Posterior cingulate gyrus (tissue), 11 donors: ENCODE measurements at regions not wholly inside any gene's neighbourhood (a gene's known extent, or its start where the extent isn't known, plus 50 kb on each side); places are given as distances from the start of the nearest gene placed in this dataset.
"Not testable (repeated sequence)": the region's sequence is repeated elsewhere in the genome, so short reads cannot be mapped to it uniquely, and the experiment has no call there.

ENCODE experiments used
- DNase-seq, 10 donors: peaks; one replicate each; pipeline versions ENCODE4 v3.0.0 to v3.0.0-alpha.2; 2020 to 2021; ENCODE audit warnings: mixed read lengths in 3 of 10
- intact Hi-C: fragments of 100-400 bp; cut with DNase I; formaldehyde crosslinking; loops from one replicate; pipeline ENCODE4 v1.15.1; 2023

GRCh38 chr2:179335732-179336131 lies 71.1 kb upstream of the SESTD1 start:
- intact Hi-C loops: no loop called here
- no peak for DNase-seq

GRCh38 chr2:179332903-179333302 lies 68.3 kb upstream of the SESTD1 start:
- intact Hi-C loops: no loop called here

GRCh38 chr2:179331061-179331460 lies 66.4 kb upstream of the SESTD1 start:
- intact Hi-C loops: no loop called here
- DNase-seq: no peak

More at GRCh38 chr2:179332903-179333302, 68.3 kb upstream of the SESTD1 start:
- DNase-seq: no peak

GRCh38 chr2:179322289-179322688 lies 57.7 kb upstream of the SESTD1 start:
- intact Hi-C loops: no loop called here

GRCh38 chr2:179321034-179321433 lies 56.4 kb upstream of the SESTD1 start:
- DNase-seq, intact Hi-C loops: not testable (repeated sequence)

More at GRCh38 chr2:179322289-179322688, 57.7 kb upstream of the SESTD1 start:
- DNase-seq: no peak

DNA sequence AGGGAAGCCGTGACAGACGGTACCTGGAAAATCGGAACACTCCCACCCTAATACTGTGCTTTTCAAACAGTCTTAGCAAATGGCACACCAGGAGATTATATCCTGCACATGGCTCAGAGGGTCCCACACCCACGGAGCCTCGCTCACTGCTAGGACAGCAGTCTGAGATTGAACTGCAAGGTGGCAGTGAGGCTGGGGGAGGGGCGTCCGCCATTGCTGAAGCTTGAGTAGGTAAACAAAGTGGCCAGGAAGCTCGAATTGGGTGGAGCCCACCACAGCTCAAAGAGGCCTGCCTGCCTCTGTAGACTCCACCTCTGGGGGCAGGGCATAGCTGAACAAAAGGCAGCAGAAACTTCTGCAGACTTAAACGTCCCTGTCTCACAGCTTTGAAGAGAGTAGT lies 50.1 kb upstream of the SESTD1 start:
- intact Hi-C loops, DNase-seq: not testable (repeated sequence)
